Prostate gland (tissue), 2 donors: ENCODE measurements at regions not wholly inside any gene's neighbourhood (a gene's known extent, or its start where the extent isn't known, plus 50 kb on each side); places are given as distances from the start of the nearest gene placed in this dataset.

Experiments
- POLR2A ChIP-seq: fragments of 450-650 bp; IDR thresholded peaks from one replicate; pipeline ENCODE4 v1.6.1; 2016; ENCODE audit warnings: antibody characterized with exemption, mild to moderate bottlenecking
- POLR2AphosphoS5 ChIP-seq: sonication (generic); formaldehyde crosslinking; IDR thresholded peaks from one replicate; pipeline ENCODE4 v1.6.1; 2017; ENCODE audit warnings: antibody characterized with exemption
- TF ChIP-seq, protein P1 (sequence below), 4 experiments: fragments of 200-600 bp in 2 of 4; fragments of 450-650 bp in 2 of 4; sonication (generic) in 2 of 4; IDR thresholded peaks; 1 replicate in 3 of 4; 2 replicates in 1 of 4; pipeline ENCODE4 v1.5.1; 2016 to 2019; ENCODE audit warnings: antibody characterized with exemption in 4 of 4, mild to moderate bottlenecking in 2 of 4, moderate library complexity in 2 of 4

- TF ChIP-seq POLR2A (no peak), POLR2AphosphoS5 (no peak)
- TF ChIP-seq, protein P1, sequence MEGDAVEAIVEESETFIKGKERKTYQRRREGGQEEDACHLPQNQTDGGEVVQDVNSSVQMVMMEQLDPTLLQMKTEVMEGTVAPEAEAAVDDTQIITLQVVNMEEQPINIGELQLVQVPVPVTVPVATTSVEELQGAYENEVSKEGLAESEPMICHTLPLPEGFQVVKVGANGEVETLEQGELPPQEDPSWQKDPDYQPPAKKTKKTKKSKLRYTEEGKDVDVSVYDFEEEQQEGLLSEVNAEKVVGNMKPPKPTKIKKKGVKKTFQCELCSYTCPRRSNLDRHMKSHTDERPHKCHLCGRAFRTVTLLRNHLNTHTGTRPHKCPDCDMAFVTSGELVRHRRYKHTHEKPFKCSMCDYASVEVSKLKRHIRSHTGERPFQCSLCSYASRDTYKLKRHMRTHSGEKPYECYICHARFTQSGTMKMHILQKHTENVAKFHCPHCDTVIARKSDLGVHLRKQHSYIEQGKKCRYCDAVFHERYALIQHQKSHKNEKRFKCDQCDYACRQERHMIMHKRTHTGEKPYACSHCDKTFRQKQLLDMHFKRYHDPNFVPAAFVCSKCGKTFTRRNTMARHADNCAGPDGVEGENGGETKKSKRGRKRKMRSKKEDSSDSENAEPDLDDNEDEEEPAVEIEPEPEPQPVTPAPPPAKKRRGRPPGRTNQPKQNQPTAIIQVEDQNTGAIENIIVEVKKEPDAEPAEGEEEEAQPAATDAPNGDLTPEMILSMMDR (IDR thresholded peaks at IDR 0.05), result no peak
Observed at GRCh38 chr4:84264652-84265051, 234.4 kb downstream of the NKX6-1 start.
